H1 (cell line): ENCODE measurements at regions not wholly inside any gene's neighbourhood (a gene's known extent, or its start where the extent isn't known, plus 50 kb on each side); places are given as distances from the start of the nearest gene placed in this dataset.

Experiments used
- EZH2 ChIP-seq: fragments of 200-600 bp; sonication (generic); IDR thresholded peaks from 2 replicates; pipeline ENCODE4 v1.7.1; 2012; ENCODE audit warnings: low read depth, mild to moderate bottlenecking, moderate library complexity, low read length, inconsistent platforms; ENCODE audit not compliant: severe bottlenecking

GRCh38 chr15:69828181-69828828 is 269.4 kb downstream of the TLE3 start (continued):
- TF ChIP-seq EZH2 = no peak
